UCSD-AML1 (cell line): ENCODE measurements at regions not wholly inside any gene's neighbourhood (a gene's known extent, or its start where the extent isn't known, plus 50 kb on each side); places are given as distances from the start of the nearest gene placed in this dataset.

Experiments used
- DNase-seq: peaks from one replicate; lab custom pipeline; 2025; ENCODE audit not compliant: unreplicated experiment; lab: John Stamatoyannopoulos, UW

GRCh38 chr2:217058791-217059755, 199.2 kb upstream of the TNP1 start:
- no peak for DNase-seq

- DNase-seq = no peak
Measured at GRCh38 chr2:217057773-217058172, 197.9 kb upstream of the TNP1 start.

- DNase-seq = no peak
Measured at GRCh38 chr2:217055624-217056023, 195.8 kb upstream of the TNP1 start.

- DNase-seq = no peak
Measured at GRCh38 chr2:217054791-217055190, 194.9 kb upstream of the TNP1 start.

- no peak for DNase-seq
Measured at GRCh38 chr2:217052856-217053577, 193.2 kb upstream of the TNP1 start.

- DNase-seq = no peak
Measured at GRCh38 chr2:217051416-217051815, 191.6 kb upstream of the TNP1 start.

- DNase-seq = no peak
Measured at GRCh38 chr2:217049956-217050355, 190.1 kb upstream of the TNP1 start.

- DNase-seq = no peak
Measured at GRCh38 chr2:217049422-217049821, 189.6 kb upstream of the TNP1 start.

- DNase-seq = no peak
Measured at GRCh38 chr2:217048730-217049129, 188.9 kb upstream of the TNP1 start.

GRCh38 chr2:217047631-217048030, 187.8 kb upstream of the TNP1 start:
- no peak for DNase-seq

GRCh38 chr2:217047209-217047608, 187.3 kb upstream of the TNP1 start:
- DNase-seq = no peak

GRCh38 chr2:217045700-217046475, 186.0 kb upstream of the TNP1 start:
- no peak for DNase-seq

- DNase-seq = no peak
Measured at GRCh38 chr2:217040099-217040498, 180.2 kb upstream of the TNP1 start.

- DNase-seq = no peak
Measured at GRCh38 chr2:217038001-217038400, 178.1 kb upstream of the TNP1 start.

- DNase-seq = no peak
Measured at GRCh38 chr2:217037353-217037752, 177.5 kb upstream of the TNP1 start.

- no peak for DNase-seq
Measured at GRCh38 chr2:217035967-217036366, 176.1 kb upstream of the TNP1 start.

GRCh38 chr2:217033186-217033585, 173.3 kb upstream of the TNP1 start:
- no peak for DNase-seq

- no peak for DNase-seq
Measured at GRCh38 chr2:217031445-217031844, 171.6 kb upstream of the TNP1 start.

- DNase-seq = no peak
Measured at GRCh38 chr2:217030081-217030480, 170.2 kb upstream of the TNP1 start.

- DNase-seq = no peak
Measured at GRCh38 chr2:217028128-217028527, 168.3 kb upstream of the TNP1 start.

- DNase-seq = no peak
Measured at GRCh38 chr2:217027414-217027813, 167.6 kb upstream of the TNP1 start.
